Stimulated activated CD4-positive, alpha-beta T cell treated with anti-CD3 and anti-CD28 coated beads, Interleukin-2, amount 100 ng/mL, for 48 hours (primary cell): ENCODE measurements at regions not wholly inside any gene's neighbourhood (a gene's known extent, or its start where the extent isn't known, plus 50 kb on each side); places are given as distances from the start of the nearest gene placed in this dataset.

ENCODE experiments used
- DNase-seq, 2 donors: peaks; one replicate each; pipeline ENCODE4 v3.0.0-alpha.2; 2020

- no peak for DNase-seq
Measured at GRCh38 chr3:193829781-193830180, 236.8 kb downstream of the OPA1 start.

- no peak for DNase-seq
Measured at GRCh38 chr3:193830791-193831191, 237.8 kb downstream of the OPA1 start.

GRCh38 chr3:193831495-193832455 lies 238.8 kb downstream of the OPA1 start:
- DNase-seq, result no peak

DNA sequence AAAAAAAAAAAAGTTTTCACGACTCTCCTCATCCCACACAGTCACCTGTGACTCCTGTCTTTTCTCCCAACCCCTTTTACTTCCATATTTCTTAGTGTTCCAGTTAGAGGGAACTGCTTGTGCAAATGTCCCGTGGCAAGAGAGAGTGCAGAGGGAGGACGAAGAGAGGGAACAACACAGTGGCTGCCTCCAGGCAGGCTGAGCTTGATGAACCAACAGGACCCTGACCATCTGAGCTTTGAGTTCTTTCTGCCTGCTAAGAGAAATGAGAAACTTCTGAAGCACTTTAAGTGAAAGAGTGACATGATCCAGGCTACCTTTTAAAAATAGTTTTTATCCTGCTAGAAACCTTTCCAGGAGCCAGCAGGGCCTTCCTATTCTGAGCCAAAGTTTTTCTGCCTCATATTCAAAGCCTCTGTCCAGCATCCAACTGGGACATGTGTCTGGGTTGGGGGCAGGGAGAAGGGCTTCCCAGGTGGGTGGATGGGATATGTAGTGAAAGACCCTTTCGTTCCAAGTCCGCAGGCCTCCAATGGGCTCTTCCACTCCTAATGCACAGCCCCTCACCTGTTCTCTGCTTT lies 239.9 kb downstream of the OPA1 start:
- no peak for DNase-seq

DNA sequence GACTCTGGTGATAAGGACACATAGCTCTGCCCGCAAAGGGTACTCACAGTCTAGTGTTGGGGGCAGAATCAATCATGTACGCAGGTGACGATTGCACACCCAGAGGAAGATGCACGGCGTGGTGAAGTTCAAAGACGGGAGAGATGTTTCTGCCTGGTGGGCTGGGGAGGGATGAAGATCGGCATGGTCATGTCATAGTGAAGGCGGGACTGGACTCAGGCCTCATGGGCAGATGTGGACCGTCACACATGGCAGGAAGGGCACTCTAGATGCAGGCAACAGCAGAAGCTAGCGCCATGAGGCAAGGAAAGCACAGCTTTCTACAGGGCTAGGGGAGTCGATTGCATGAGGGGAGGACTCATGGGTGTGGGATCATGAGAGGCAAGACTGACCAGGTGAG lies 240.6 kb downstream of the OPA1 start:
- no peak for DNase-seq

- DNase-seq, result no peak
Measured at GRCh38 chr3:193835414-193835813, 242.4 kb downstream of the OPA1 start.

GRCh38 chr3:193836511-193836910 lies 243.5 kb downstream of the OPA1 start:
- no peak for DNase-seq

DNA sequence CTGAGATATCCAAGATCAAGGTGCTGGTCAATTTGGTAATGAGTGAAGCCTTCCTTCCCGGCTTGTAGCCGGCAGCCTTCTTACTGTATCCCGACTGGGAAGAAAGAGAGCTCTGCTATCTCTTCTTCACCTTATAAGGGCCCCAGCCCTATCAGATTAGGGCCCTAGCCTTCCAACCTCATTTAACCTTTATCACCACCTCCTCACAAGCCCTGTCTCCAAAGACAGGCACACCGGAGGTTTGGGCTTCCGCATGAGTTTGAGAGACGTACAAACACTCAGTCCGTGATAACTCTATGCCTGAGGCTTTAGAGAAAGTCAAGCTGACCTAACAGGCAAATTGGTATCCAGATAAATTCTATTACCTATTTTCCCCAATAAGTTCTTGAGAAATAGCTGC lies 243.9 kb downstream of the OPA1 start:
- no peak for DNase-seq

DNA sequence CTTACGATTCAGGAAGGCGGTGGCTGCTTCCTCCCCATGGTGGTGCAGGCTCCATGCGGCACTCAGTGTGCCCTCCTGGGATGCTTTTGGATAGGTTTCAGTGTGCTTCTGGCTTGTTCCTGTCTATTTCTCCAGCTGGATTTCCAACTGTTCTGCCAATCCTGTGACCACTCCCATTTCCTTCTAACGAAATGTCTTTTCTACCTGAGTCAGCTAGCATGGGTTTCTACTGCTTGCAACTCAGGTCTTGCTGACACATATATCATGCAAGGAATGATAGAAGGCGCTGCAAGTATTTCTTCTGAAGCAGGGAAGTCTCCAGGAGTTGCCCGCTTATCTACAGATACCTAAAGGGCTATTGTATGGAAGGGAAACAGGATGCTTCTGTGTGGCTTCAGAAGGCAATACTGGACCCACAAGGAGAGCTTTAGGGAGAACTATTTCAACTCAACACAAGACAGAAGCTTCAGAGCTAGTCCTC lies 244.4 kb downstream of the OPA1 start:
- DNase-seq, result no peak

DNA sequence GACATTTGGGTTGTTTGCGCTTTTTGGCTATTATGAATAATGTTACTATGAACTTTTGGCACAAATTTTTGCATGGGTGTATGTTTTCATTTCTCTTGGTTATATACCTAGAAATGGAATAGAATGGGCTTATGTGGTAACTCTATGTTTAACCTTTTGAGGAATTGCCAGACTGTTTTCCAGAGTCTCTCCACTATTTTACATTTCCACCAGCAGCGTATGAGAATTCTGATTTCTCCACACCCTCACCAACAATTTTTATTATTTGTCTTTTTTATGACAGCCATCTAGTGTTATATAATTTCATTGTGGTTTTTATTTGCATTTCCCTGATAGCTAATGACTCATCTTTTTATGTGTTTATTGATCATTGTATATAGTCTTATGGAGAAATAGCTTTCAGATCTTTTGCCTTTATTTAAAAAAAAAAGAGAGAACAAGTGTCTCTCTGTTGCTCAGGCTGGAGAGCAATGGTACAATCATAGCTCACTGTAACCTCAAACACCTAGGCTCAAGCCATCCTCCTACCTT lies 247.2 kb downstream of the OPA1 start:
- DNase-seq, result no peak

GRCh38 chr3:193841581-193841980 lies 248.6 kb downstream of the OPA1 start:
- no peak for DNase-seq

- no peak for DNase-seq
Measured at GRCh38 chr3:193842029-193842798, 249.2 kb downstream of the OPA1 start.

- DNase-seq, result no peak
Measured at GRCh38 chr3:193842832-193843473, 249.9 kb downstream of the OPA1 start.

DNA sequence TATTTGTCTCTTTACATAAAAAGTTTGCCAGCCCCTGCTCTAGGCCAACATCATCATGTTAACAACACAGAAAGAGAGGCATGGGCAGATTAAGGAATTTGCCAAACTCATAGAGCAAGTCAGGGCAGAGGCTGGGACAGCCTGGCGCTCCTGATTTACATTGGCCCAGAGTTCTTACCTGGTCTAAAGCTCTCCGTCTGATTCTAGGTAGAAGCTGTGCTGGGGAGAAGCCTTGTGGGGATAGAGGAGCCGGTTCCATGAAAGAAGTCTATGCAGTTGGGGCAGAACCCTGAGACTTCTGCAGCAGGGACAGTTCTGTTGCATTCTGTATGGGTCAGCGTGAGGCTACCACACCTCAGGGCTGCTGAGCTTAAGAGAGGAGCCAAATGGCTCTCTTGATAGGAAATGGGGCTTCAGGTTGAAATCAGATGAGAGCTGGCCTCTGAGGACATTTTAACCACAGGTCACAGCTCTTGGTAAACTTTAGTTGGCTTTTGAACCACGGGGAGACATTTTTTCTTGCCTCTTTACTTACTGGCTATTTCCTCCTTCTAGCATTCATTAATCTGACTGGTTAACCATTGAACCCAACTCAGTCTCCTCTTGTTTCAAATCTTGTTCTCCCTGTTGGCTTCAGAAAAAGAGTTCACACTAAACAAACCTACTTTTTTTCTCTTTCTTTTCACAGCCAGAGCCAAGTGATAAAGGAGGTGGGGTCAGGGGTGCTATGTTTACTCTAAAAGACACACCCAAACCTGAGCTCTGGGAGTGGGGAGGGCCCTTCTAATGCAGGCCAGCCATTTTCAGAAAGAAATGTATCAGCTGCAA lies 250.7 kb downstream of the OPA1 start:
- DNase-seq, result no peak

GRCh38 chr3:193844472-193844871 lies 251.5 kb downstream of the OPA1 start:
- no peak for DNase-seq

DNA sequence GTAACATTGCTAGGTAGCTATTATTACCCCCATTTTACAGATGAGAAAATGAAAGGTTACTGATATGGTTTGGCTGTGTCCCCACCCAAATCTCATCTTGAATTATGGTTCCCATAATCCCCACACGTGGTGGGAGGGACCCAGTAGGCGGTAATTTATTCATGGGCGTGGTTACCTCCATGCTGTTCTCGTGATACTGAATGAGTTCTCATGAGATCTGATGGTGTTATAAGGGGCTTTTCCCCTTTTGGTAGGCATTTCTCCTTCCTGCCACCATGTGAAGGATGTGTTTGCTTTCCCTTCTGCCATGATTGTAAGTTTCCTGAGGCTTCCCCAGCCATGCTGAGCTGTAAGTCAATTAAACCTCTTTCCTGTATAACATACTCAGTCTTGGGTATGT lies 252.1 kb downstream of the OPA1 start:
- no peak for DNase-seq

DNA sequence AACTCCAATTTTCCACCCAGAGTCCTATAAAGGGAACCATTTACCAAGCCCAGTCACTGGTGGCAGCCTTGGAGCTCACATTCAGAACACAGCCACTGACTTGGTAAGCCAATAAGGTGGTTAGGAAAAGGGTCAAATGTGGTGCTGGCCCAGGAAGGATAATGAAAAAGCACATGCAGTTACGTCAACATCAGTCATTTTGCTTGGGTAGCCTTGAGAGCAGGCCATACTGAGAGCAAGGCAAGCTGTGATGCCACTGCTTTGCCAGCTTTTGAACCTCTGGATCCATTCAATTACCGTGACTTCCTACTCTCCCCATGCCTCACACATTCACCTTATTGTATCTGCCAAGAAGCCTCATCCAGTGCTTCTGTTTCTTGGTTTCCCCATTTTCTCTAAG lies 253.6 kb downstream of the OPA1 start:
- no peak for DNase-seq

GRCh38 chr3:193847402-193847801 lies 254.4 kb downstream of the OPA1 start:
- DNase-seq, result no peak

GRCh38 chr3:193848547-193848946 lies 255.5 kb downstream of the OPA1 start:
- no peak for DNase-seq

DNA sequence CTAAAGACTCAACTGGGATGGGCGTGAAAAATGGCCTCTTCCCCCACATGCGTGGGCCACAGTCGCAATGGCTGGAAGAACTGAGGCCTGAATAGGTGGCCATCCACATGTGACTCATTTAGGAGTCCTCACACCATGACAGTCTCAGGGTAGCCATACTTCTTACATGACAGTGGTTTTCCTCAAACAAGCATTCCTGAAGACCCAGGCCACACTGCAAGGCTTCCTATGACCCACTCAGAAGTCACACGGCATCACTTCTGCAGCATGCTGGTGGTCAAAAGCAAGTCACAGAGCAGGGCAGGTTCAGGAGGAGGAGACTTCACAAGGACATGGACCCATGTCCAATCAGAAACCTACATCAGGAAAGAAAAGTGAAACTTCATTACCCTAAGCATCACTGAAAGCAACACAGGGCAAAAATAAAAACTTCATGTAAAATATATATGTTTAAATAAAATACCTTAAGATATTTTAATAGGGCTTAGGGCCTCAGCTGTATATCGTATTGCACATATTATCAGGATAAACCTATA lies 257.1 kb downstream of the OPA1 start:
- DNase-seq, result no peak

DNA sequence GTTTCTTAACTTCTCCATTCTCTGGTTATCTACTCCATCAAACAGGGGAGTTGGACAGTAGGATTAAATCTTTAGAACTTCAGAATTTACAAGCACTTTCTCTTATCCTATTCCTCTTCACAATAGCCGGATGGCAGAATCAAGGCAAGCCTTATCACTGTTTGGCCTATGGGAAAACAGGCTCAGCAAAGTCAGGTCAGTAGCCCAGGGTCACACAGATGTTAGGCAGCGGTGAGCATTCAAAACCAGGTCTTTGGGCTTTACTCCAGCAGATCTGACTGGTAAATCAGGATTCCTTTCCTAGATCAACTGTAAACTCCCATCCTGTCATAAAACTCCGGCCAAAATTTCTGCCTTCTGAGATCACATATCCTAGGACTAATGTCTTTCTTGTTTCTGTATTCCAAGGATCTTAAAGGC lies 258.4 kb downstream of the OPA1 start:
- no peak for DNase-seq
